Mesothelial cell of epicardium (in vitro differentiated cells): ENCODE measurements at regions not wholly inside any gene's neighbourhood (a gene's known extent, or its start where the extent isn't known, plus 50 kb on each side); places are given as distances from the start of the nearest gene placed in this dataset.

ENCODE experiments used
- DNase-seq, 2 experiments: peaks; one replicate each; pipeline ENCODE4 v3.0.0; 2021; ENCODE audit warnings: low spot score in 2 of 2; ENCODE audit not compliant: unreplicated experiment in 2 of 2
- H3K27ac Mint-ChIP-seq: 2 replicates; pipeline ENCODE4 v1.8.0; 2021; ENCODE audit warnings: mixed read lengths
- H3K27me3 Mint-ChIP-seq: 2 replicates; pipeline ENCODE4 v1.8.0; 2021; ENCODE audit warnings: low read depth, mixed read lengths
- H3K36me3 Mint-ChIP-seq: 2 replicates; pipeline ENCODE4 v1.8.0; 2021; ENCODE audit warnings: mixed read lengths
- H3K4me1 Mint-ChIP-seq: 2 replicates; pipeline ENCODE4 v1.8.0; 2021; ENCODE audit warnings: mixed read lengths
- H3K4me3 Mint-ChIP-seq: 2 replicates; pipeline ENCODE4 v1.8.0; 2021; ENCODE audit warnings: mild to moderate bottlenecking, moderate library complexity, mixed read lengths
- H3K9me3 Mint-ChIP-seq: 2 replicates; pipeline ENCODE4 v1.8.0; 2021; ENCODE audit warnings: mixed read lengths
- TF ChIP-seq, protein P1 (sequence below): fragments of 200-600 bp; sonication (generic); IDR thresholded peaks from one replicate; pipeline ENCODE4 v1.5.0; 2021; ENCODE audit warnings: antibody characterized with exemption; ENCODE audit not compliant: unreplicated experiment

DNA sequence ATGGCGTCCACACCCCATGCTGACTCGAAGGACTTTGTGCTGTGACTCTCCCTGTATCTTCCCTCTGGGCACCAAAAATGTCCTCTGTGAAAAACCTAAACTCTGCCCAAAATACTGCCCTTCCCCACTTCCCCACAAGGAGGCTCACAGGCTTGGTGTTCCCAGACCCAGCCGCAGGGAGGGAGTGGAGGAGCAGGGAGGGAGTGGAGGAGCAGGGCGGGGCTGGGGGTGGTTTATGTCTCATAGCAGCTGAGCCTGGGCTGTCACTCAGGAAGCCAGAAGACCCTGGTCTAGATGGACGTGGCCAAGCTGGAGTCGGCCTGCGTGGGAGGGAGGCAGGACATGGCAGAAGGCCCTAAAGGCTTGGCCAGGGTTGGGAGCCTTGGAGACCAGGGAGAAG is 461.7 kb downstream of the PTPRU start:
- peak in 1 of 2 experiments; percentile 52 for DNase-seq
- TF ChIP-seq, protein P1, sequence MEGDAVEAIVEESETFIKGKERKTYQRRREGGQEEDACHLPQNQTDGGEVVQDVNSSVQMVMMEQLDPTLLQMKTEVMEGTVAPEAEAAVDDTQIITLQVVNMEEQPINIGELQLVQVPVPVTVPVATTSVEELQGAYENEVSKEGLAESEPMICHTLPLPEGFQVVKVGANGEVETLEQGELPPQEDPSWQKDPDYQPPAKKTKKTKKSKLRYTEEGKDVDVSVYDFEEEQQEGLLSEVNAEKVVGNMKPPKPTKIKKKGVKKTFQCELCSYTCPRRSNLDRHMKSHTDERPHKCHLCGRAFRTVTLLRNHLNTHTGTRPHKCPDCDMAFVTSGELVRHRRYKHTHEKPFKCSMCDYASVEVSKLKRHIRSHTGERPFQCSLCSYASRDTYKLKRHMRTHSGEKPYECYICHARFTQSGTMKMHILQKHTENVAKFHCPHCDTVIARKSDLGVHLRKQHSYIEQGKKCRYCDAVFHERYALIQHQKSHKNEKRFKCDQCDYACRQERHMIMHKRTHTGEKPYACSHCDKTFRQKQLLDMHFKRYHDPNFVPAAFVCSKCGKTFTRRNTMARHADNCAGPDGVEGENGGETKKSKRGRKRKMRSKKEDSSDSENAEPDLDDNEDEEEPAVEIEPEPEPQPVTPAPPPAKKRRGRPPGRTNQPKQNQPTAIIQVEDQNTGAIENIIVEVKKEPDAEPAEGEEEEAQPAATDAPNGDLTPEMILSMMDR: peak; percentile 60
- Mint-ChIP-seq H3K4me1 (no peaks in the 10 kb centered on the region), H3K27me3 (peaks cover 59% of the 10 kb centered on the region), H3K36me3 (no peaks in the 10 kb centered on the region), H3K4me3 (no peak overlapping the region), H3K9me3 (peaks cover 10% of the 10 kb centered on the region), H3K27ac (no peak overlapping the region)

- H3K27ac Mint-ChIP-seq: no peak overlapping the region
- TF ChIP-seq, protein P1: no peak
- H3K36me3 Mint-ChIP-seq: no peaks in the 10 kb centered on the region
Measured at GRCh38 chr1:29697391-29697780, 461.1 kb downstream of the PTPRU start.

GRCh38 chr1:29696656-29697390 is 460.5 kb downstream of the PTPRU start:
- Mint-ChIP-seq H3K36me3 (no peaks in the 10 kb centered on the region), H3K4me3 (no peak overlapping the region), H3K27me3 (peaks cover 54% of the 10 kb centered on the region), H3K9me3 (peaks cover 13% of the 10 kb centered on the region), H3K4me1 (no peaks in the 10 kb centered on the region), H3K27ac (no peak overlapping the region)
- TF ChIP-seq, protein P1: no peak
- DNase-seq: no peak

More at GRCh38 chr1:29697391-29697780, 461.1 kb downstream of the PTPRU start:
- no peak for DNase-seq
- H3K27me3 Mint-ChIP-seq: peaks cover 56% of the 10 kb centered on the region
- H3K4me3 Mint-ChIP-seq: no peak overlapping the region
- H3K9me3 Mint-ChIP-seq: peaks cover 10% of the 10 kb centered on the region
- H3K4me1 Mint-ChIP-seq: no peaks in the 10 kb centered on the region

- peaks cover 55% of the 10 kb centered on the region for H3K27me3 Mint-ChIP-seq
- peaks cover 13% of the 10 kb centered on the region for H3K9me3 Mint-ChIP-seq
- no peak overlapping the region for H3K27ac Mint-ChIP-seq
- no peaks in the 10 kb centered on the region for H3K36me3 Mint-ChIP-seq
- no peak overlapping the region for H3K4me3 Mint-ChIP-seq
- no peaks in the 10 kb centered on the region for H3K4me1 Mint-ChIP-seq
- no peak for DNase-seq
- TF ChIP-seq, protein P1: no peak
Measured at GRCh38 chr1:29695803-29696202, 459.5 kb downstream of the PTPRU start.

DNA sequence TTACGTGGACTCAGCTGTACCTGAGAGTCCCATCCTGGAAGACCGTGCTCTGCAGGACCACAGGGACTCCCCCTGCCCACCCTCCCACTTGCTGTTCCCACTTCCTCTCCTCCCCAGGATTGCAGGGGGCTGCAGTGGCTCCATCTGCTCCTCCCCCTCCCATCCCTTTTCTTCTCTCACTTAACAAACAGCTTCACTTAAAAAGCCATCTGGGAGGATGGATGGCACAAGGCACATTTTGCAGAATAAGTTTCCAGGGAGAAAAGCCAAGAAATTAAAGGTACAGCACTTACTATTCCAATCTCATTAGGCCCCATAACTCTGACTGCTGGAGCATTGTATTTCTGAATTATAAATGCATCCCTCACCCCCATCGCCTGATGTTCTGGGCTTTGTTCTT is 458.7 kb downstream of the PTPRU start:
- TF ChIP-seq, protein P1: no peak
- Mint-ChIP-seq H3K4me3 (no peak overlapping the region), H3K27me3 (peaks cover 57% of the 10 kb centered on the region), H3K36me3 (no peaks in the 10 kb centered on the region), H3K4me1 (no peaks in the 10 kb centered on the region), H3K9me3 (peaks cover 13% of the 10 kb centered on the region), H3K27ac (no peak overlapping the region)
- DNase-seq: no peak
